K562 (cell line): ENCODE measurements at regions not wholly inside any gene's neighbourhood (a gene's known extent, or its start where the extent isn't known, plus 50 kb on each side); places are given as distances from the start of the nearest gene placed in this dataset.

Source experiments
- BDP1 ChIP-seq: IDR thresholded peaks from 3 replicates; pipeline ENCODE4 v1.6.1; 2011; ENCODE audit not compliant: insufficient read length, insufficient read depth
- CEBPG ChIP-seq, 3 experiments: fragments of 200-800 bp in 1 of 3; sonication (Bioruptor generic) in 1 of 3; sonication (generic) in 1 of 3; formaldehyde crosslinking in 1 of 3; IDR thresholded peaks in 2 of 3; conservative IDR thresholded peaks in 1 of 3; 2 replicates each; pipeline versions ENCODE4 v1.6.1 to v1.8.0; 2016 to 2022; ENCODE audit warnings: missing compliant biosample characterization in 2 of 3, missing genetic modification characterization in 2 of 3, mild to moderate bottlenecking in 1 of 3, missing genetic modification reagents in 1 of 3
- CSDE1 ChIP-seq, 2 experiments: fragments of 450-650 bp; IDR thresholded peaks; 2 replicates each; pipeline ENCODE4 v1.6.1; 2016; ENCODE audit warnings: mild to moderate bottlenecking in 1 of 2
- CXXC5 ChIP-seq: fragments of 250-450 bp; sonication (Bioruptor Pico); IDR thresholded peaks from 2 replicates; pipeline ENCODE4 v1.8.0; 2022; ENCODE audit warnings: inconsistent platforms, mild to moderate bottlenecking, moderate library complexity
- DDX20 ChIP-seq: fragments of 450-650 bp; IDR thresholded peaks from 2 replicates; pipeline ENCODE4 v1.6.1; 2016; ENCODE audit warnings: missing genetic modification characterization, low read depth, mild to moderate bottlenecking, missing compliant biosample characterization, moderate library complexity
- DLX4 ChIP-seq: fragments of 250-450 bp; sonication (Bioruptor Pico); IDR thresholded peaks from 2 replicates; pipeline ENCODE4 v1.6.1; 2021; ENCODE audit warnings: mild to moderate bottlenecking
- EP400 ChIP-seq: fragments of 450-650 bp; IDR thresholded peaks from 2 replicates; pipeline ENCODE4 v1.6.1; 2017; ENCODE audit warnings: antibody characterized with exemption, mild to moderate bottlenecking, moderate library complexity
- FOSL1 ChIP-seq: fragments of 200-800 bp; sonication (Bioruptor generic); conservative IDR thresholded peaks from 2 replicates; pipeline ENCODE4 v1.6.1; 2016; ENCODE audit warnings: missing genetic modification characterization, missing compliant biosample characterization
- GABPB1 ChIP-seq: sonication (generic); formaldehyde crosslinking; IDR thresholded peaks from 2 replicates; pipeline ENCODE4 v1.8.0; 2022; ENCODE audit warnings: mild to moderate bottlenecking, missing genetic modification reagents
- HDAC2 ChIP-seq: fragments of 450-650 bp; IDR thresholded peaks from 2 replicates; pipeline ENCODE4 v1.6.1; 2016; ENCODE audit warnings: mild to moderate bottlenecking
- KAT7 ChIP-seq: sonication (generic); formaldehyde crosslinking; IDR thresholded peaks from 2 replicates; pipeline ENCODE4 v1.8.0; 2022; ENCODE audit warnings: missing genetic modification reagents, mild to moderate bottlenecking, borderline replicate concordance
- KDM1A ChIP-seq, 2 experiments: fragments of 450-650 bp; IDR thresholded peaks; 2 replicates each; pipeline ENCODE4 v1.6.1; 2016; ENCODE audit warnings: mild to moderate bottlenecking in 2 of 2
- KHSRP ChIP-seq: fragments of 450-650 bp; IDR thresholded peaks from 2 replicates; pipeline ENCODE4 v1.6.1; 2017
- L3MBTL2 ChIP-seq: fragments of 450-650 bp; IDR thresholded peaks from 2 replicates; pipeline ENCODE4 v1.6.1; 2016; ENCODE audit warnings: mild to moderate bottlenecking, moderate library complexity
- MBD2 ChIP-seq: sonication (generic); IDR thresholded peaks from 2 replicates; pipeline ENCODE4 v1.6.1; 2016; ENCODE audit warnings: low read depth, borderline replicate concordance
- MECOM ChIP-seq: fragments of 250-450 bp; sonication (Bioruptor Pico); IDR thresholded peaks from 2 replicates; pipeline ENCODE4 v1.8.0; 2022; ENCODE audit warnings: inconsistent platforms
- RBFOX2 ChIP-seq: fragments of 200-400 bp; formaldehyde crosslinking; IDR thresholded peaks from 2 replicates; pipeline ENCODE4 v1.6.1; 2017; ENCODE audit warnings: low read depth, mild to moderate bottlenecking, low read length, moderate library complexity
- RHOXF2B ChIP-seq: fragments of 250-450 bp; sonication (Bioruptor Pico); conservative IDR thresholded peaks from 2 replicates; pipeline ENCODE4 v1.5.1; 2021
- SMARCB1 ChIP-seq: IDR thresholded peaks from 2 replicates; pipeline ENCODE4 v1.6.1; 2011; ENCODE audit warnings: improper control_type of control experiment, low read depth; ENCODE audit not compliant: insufficient read length
- TAL1 ChIP-seq: fragments of 450-650 bp; IDR thresholded peaks from 2 replicates; pipeline ENCODE4 v1.6.1; 2016; ENCODE audit warnings: mild to moderate bottlenecking
- TARDBP ChIP-seq: fragments of 450-650 bp; IDR thresholded peaks from 2 replicates; pipeline ENCODE4 v1.6.1; 2016
- TCF3 ChIP-seq: sonication (generic); formaldehyde crosslinking; IDR thresholded peaks from 2 replicates; pipeline ENCODE4 v1.4.0; 2020; ENCODE audit warnings: mild to moderate bottlenecking, missing genetic modification reagents
- ZC3H4 ChIP-seq: sonication (generic); formaldehyde crosslinking; IDR thresholded peaks from 2 replicates; pipeline ENCODE4 v1.9.0; 2021; ENCODE audit warnings: missing genetic modification reagents, borderline replicate concordance
- ZNF316 ChIP-seq: fragments of 450-650 bp; IDR thresholded peaks from 2 replicates; pipeline ENCODE4 v1.6.1; 2016
- ZNF507 ChIP-seq: conservative IDR thresholded peaks from 2 replicates; pipeline ENCODE4 v1.6.1; 2017; ENCODE audit warnings: missing genetic modification characterization, missing compliant biosample characterization
- ZNF717 ChIP-seq: fragments of 250-450 bp; sonication (Bioruptor Pico); IDR thresholded peaks from 2 replicates; pipeline ENCODE4 v1.5.0; 2021
- ZNF77 ChIP-seq: fragments of 250-450 bp; sonication (Bioruptor Pico); IDR thresholded peaks from 2 replicates; pipeline ENCODE4 v1.5.0; 2020
- ZNF780A ChIP-seq: fragments of 250-450 bp; sonication (Bioruptor Pico); IDR thresholded peaks from 2 replicates; pipeline ENCODE4 v1.5.0; 2021; ENCODE audit warnings: mild to moderate bottlenecking
- ZNF830 ChIP-seq: fragments of 250-450 bp; sonication (Bioruptor Pico); IDR thresholded peaks from 2 replicates; pipeline ENCODE4 v1.5.0; 2021; ENCODE audit warnings: mild to moderate bottlenecking
- TF ChIP-seq, protein P1 (sequence below): fragments of 200-800 bp; sonication (Bioruptor generic); IDR thresholded peaks from 2 replicates; pipeline ENCODE4 v1.6.1; 2017; ENCODE audit warnings: missing genetic modification characterization, missing compliant biosample characterization
- TF ChIP-seq, protein P2 (sequence below): fragments of 450-650 bp; formaldehyde crosslinking; IDR thresholded peaks from 2 replicates; pipeline ENCODE4 v1.4.0; 2020; ENCODE audit warnings: mild to moderate bottlenecking, mixed read lengths

- TF ChIP-seq DDX20 (tag): no peak
- TF ChIP-seq TARDBP: no peak
- no peak for TF ChIP-seq MBD2
- peak; percentile 13; the same call in 1 of the 2 replicates for TF ChIP-seq TAL1
- no peak for TF ChIP-seq ZC3H4
- TF ChIP-seq EP400: peak; percentile 60
- no peak for TF ChIP-seq GABPB1 (CRISPR knock-in tag)
- TF ChIP-seq DLX4 (CRISPR knock-in tag): no peak
- no peak for TF ChIP-seq ZNF717 (CRISPR knock-in tag)
- TF ChIP-seq MECOM (CRISPR knock-in tag): no peak
- 0 out of 2 replicates have a peak, but pooled peaks have one; percentile 37 for TF ChIP-seq TCF3 (CRISPR knock-in tag)
- TF ChIP-seq KDM1A (IDR thresholded peaks at IDR 0.05): no peak
- no peak for TF ChIP-seq CXXC5 (CRISPR knock-in tag)
- peak; percentile 85 for TF ChIP-seq CEBPG (CRISPR knock-in tag; IDR thresholded peaks at IDR 0.05)
- peak; percentile 59 to 92; a peak in 3 of 4 replicates for TF ChIP-seq CEBPG (tag; conservative IDR thresholded peaks at IDR 0.05 in 1 of 2, IDR thresholded peaks at IDR 0.05 in 1 of 2)
- TF ChIP-seq ZNF830 (CRISPR knock-in tag): no peak
- TF ChIP-seq SMARCB1: no peak
- no peak for TF ChIP-seq CSDE1 (IDR thresholded peaks at IDR 0.05)
- TF ChIP-seq, protein P1, sequence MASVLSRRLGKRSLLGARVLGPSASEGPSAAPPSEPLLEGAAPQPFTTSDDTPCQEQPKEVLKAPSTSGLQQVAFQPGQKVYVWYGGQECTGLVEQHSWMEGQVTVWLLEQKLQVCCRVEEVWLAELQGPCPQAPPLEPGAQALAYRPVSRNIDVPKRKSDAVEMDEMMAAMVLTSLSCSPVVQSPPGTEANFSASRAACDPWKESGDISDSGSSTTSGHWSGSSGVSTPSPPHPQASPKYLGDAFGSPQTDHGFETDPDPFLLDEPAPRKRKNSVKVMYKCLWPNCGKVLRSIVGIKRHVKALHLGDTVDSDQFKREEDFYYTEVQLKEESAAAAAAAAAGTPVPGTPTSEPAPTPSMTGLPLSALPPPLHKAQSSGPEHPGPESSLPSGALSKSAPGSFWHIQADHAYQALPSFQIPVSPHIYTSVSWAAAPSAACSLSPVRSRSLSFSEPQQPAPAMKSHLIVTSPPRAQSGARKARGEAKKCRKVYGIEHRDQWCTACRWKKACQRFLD (CRISPR knock-in tag): no peak; the same call in 1 of the 2 replicates
- no peak for TF ChIP-seq ZNF507 (tag)
- TF ChIP-seq KAT7 (CRISPR knock-in tag): no peak
- TF ChIP-seq, protein P2, sequence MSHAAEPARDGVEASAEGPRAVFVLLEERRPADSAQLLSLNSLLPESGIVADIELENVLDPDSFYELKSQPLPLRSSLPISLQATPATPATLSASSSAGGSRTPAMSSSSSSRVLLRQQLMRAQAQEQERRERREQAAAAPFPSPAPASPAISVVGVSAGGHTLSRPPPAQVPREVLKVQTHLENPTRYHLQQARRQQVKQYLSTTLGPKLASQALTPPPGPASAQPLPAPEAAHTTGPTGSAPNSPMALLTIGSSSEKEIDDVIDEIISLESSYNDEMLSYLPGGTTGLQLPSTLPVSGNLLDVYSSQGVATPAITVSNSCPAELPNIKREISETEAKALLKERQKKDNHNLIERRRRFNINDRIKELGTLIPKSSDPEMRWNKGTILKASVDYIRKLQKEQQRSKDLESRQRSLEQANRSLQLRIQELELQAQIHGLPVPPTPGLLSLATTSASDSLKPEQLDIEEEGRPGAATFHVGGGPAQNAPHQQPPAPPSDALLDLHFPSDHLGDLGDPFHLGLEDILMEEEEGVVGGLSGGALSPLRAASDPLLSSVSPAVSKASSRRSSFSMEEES (CRISPR knock-in tag): no peak
- TF ChIP-seq L3MBTL2: no peak
- peak; percentile 43 for TF ChIP-seq RBFOX2
- no peak for TF ChIP-seq KHSRP
- no peak for TF ChIP-seq BDP1
- no peak for TF ChIP-seq ZNF77 (CRISPR knock-in tag)
- TF ChIP-seq ZNF316: no peak
- no peak for TF ChIP-seq HDAC2
- TF ChIP-seq RHOXF2B: no peak
- no peak for TF ChIP-seq ZNF780A
- peak; percentile 63 for TF ChIP-seq FOSL1 (tag)
Observed at GRCh38 chr2:216792222-216793021, 67.4 kb downstream of the TNP1 start (continued).
